ENCODE measurements at regions not wholly inside any gene's neighbourhood (a gene's known extent, or its start where the extent isn't known, plus 50 kb on each side); places are given as distances from the start of the nearest gene placed in this dataset.

DNA sequence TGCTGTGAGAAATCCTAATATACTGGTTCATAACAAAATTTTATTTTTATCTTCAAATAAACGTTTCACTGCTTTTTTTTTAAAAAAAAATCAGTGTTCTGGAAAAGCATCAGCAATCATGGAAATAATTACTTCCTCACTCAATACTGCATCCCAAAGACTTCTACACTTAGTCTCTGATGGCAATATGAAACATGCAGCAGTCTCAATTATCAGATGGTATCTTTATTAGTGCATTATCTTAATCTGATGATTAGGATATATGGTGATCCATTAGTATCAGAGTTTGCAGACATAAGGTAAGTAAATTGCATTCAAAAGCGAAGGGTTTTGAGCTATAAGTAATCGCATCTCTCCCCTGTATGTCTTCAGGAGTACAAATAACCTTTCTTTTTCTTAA lies 218.3 kb upstream of the EDNRB start:
- H3K36me3 ChIP-seq (ENCODE audit: control insufficient read depth, insufficient read depth, low read length), result no peaks in the 10 kb centered on the region
- no peak overlapping the region for H3K4me3 ChIP-seq (ENCODE audit: low read depth, low read length)
- FAIRE-seq, result no peak
- TF ChIP-seq, protein P1, sequence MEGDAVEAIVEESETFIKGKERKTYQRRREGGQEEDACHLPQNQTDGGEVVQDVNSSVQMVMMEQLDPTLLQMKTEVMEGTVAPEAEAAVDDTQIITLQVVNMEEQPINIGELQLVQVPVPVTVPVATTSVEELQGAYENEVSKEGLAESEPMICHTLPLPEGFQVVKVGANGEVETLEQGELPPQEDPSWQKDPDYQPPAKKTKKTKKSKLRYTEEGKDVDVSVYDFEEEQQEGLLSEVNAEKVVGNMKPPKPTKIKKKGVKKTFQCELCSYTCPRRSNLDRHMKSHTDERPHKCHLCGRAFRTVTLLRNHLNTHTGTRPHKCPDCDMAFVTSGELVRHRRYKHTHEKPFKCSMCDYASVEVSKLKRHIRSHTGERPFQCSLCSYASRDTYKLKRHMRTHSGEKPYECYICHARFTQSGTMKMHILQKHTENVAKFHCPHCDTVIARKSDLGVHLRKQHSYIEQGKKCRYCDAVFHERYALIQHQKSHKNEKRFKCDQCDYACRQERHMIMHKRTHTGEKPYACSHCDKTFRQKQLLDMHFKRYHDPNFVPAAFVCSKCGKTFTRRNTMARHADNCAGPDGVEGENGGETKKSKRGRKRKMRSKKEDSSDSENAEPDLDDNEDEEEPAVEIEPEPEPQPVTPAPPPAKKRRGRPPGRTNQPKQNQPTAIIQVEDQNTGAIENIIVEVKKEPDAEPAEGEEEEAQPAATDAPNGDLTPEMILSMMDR (IDR thresholded peaks at IDR 0.05; ENCODE audit: insufficient read depth, low read length, severe bottlenecking), result no peak
- no peaks in the 10 kb centered on the region for H3K27me3 ChIP-seq (ENCODE audit: control insufficient read depth, insufficient read depth, low read length)
- no peak for DNase-seq (ENCODE audit: low read depth)

DNA sequence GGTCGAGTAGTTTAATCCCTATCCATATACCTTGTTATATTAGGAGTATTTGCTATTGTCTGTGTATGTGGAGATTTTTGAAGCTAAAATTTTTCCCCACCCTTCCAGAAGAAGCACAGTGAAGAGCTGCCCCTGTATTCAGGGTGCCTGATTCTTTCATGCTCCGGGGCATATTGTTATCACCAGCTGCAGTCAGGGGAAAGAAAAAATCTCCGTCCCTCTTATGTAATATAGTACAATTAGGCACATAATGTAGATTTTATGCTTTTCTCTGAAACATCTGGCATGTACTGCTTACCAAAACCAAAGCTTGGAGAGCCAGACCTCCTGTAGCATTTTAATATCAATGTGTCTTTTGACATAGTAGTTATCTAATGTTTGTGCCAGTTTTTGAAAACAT lies 214.9 kb upstream of the EDNRB start:
- TF ChIP-seq, protein P1 (IDR thresholded peaks at IDR 0.05; ENCODE audit: insufficient read depth, low read length, severe bottlenecking), result no peak
- Histone ChIP-seq H3K27me3 (ENCODE audit: control insufficient read depth, insufficient read depth, low read length) (no peaks in the 10 kb centered on the region), H3K4me3 (ENCODE audit: low read depth, low read length) (no peak overlapping the region), H3K36me3 (ENCODE audit: control insufficient read depth, insufficient read depth, low read length) (no peaks in the 10 kb centered on the region)
- FAIRE-seq (no peak), DNase-seq (ENCODE audit: low read depth) (no peak)

DNA sequence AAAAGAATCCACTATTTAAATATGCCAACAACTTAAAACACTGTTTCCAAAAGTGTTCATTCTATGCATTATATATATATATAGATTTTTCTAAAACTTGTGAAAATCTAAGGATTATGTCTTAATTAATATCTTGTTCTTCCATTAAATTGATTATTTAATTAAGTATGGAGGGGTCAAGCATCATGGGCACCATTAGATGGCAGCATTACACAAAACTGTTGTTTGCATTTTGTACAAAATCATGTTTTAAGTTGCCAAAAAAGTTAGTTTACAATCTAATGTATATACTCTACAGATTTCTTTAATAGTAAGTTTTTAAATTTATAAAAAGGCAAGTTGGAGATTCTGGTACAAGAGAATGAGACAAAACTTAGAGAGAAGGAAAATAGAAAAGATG lies 213.2 kb upstream of the EDNRB start:
- no peak for FAIRE-seq
- TF ChIP-seq, protein P1 (IDR thresholded peaks at IDR 0.05; ENCODE audit: insufficient read depth, low read length, severe bottlenecking), result no peak
- H3K4me3 ChIP-seq (ENCODE audit: low read depth, low read length), result no peak overlapping the region

DNA sequence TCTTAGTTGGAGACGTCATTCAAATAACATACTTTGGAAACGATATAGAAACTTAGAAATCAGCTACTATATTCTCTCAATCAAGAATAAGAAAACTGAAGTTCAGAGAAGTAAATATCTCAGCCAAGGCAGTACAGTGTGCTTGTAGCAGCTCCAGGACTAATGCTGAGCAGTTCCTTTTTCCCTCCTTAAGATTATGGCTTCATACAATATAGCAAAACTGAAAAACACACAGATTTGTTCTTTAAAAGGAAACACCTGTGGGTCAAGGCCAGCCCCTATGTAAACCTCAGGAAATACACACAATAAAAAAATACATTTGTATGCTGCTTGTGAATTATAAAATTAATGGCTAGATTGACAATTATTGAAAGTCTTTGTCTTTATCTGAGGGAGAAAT lies 212.7 kb upstream of the EDNRB start:
- no peak overlapping the region for H3K4me3 ChIP-seq (ENCODE audit: low read depth, low read length)
- TF ChIP-seq, protein P1 (IDR thresholded peaks at IDR 0.05; ENCODE audit: insufficient read depth, low read length, severe bottlenecking), result no peak
- H3K36me3 ChIP-seq (ENCODE audit: control insufficient read depth, insufficient read depth, low read length), result no peaks in the 10 kb centered on the region
- no peak for DNase-seq (ENCODE audit: low read depth)
- H3K27me3 ChIP-seq (ENCODE audit: control insufficient read depth, insufficient read depth, low read length), result no peaks in the 10 kb centered on the region
- FAIRE-seq, result no peak

More for the DNA sequence above, 213.2 kb upstream of the EDNRB start:
- peak; percentile 5 for DNase-seq (ENCODE audit: low read depth)
- no peaks in the 10 kb centered on the region for H3K36me3 ChIP-seq (ENCODE audit: control insufficient read depth, insufficient read depth, low read length)
- H3K27me3 ChIP-seq (ENCODE audit: control insufficient read depth, insufficient read depth, low read length), result no peaks in the 10 kb centered on the region

DNA sequence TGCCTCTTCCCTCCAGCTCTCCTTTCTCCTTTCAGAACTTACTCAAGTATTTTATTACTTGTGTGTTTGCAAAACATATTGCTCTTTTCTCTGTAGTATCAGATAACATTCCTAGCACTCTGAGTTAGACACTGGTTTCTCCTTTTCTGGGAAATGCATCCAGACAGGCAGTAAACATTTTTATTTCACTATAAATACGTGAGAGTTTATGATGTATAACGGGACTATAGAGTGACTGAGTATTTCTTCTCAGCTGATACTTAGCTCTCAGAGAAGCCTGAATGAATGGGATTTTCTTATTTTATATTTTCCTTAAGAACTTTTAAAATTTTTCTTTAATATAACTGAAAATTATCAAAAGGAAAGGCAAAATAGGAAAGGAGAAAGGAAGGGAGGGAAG lies 211.2 kb upstream of the EDNRB start:
- no peak overlapping the region for H3K4me3 ChIP-seq (ENCODE audit: low read depth, low read length)
- no peak for DNase-seq (ENCODE audit: low read depth)
- no peaks in the 10 kb centered on the region for H3K27me3 ChIP-seq (ENCODE audit: control insufficient read depth, insufficient read depth, low read length)
- no peaks in the 10 kb centered on the region for H3K36me3 ChIP-seq (ENCODE audit: control insufficient read depth, insufficient read depth, low read length)
- TF ChIP-seq, protein P1 (IDR thresholded peaks at IDR 0.05; ENCODE audit: insufficient read depth, low read length, severe bottlenecking), result no peak
- FAIRE-seq, result no peak

DNA sequence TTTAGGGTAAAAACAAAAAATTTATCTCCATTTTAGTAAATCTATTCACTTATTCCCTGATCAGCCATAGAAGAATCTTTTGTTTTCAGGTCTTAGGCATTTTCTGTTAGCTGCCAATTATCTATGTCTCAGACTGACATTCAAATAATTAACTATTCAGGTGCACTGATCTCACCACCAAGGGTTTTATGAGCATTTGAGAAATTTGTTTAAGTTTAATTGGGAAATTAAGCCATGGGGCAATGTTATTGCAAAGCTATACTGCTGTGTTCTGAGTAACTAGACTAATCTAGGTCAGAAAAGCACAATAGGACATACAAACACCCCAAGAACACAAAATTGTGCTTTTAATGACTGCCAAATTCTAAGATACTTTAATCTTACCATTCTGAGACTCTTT lies 210.7 kb upstream of the EDNRB start:
- TF ChIP-seq, protein P1 (IDR thresholded peaks at IDR 0.05; ENCODE audit: insufficient read depth, low read length, severe bottlenecking), result no peak

More for the DNA sequence above, 210.7 kb upstream of the EDNRB start:
- no peaks in the 10 kb centered on the region for H3K36me3 ChIP-seq (ENCODE audit: control insufficient read depth, insufficient read depth, low read length)
- H3K4me3 ChIP-seq (ENCODE audit: low read depth, low read length), result no peak overlapping the region
- FAIRE-seq, result no peak
- no peak for DNase-seq (ENCODE audit: low read depth)
- H3K27me3 ChIP-seq (ENCODE audit: control insufficient read depth, insufficient read depth, low read length), result no peaks in the 10 kb centered on the region

Data from bronchial epithelial cell (primary cell).